Activated T-helper 1 cell treated with anti-CD3 and anti-CD28 coated beads, Interleukin-12 subunit alpha, Interleukin-12 subunit beta, Interleukin-2, Interleukin-4 antibody, amounts not matched to agents 30 ng/mL and 10 ng/mL and 1 ng/mL, durations not matched to agents 14 hours and 24 hours and 36 hours (primary cell): ENCODE measurements at regions not wholly inside any gene's neighbourhood (a gene's known extent, or its start where the extent isn't known, plus 50 kb on each side); places are given as distances from the start of the nearest gene placed in this dataset.

ENCODE experiments used
- DNase-seq: peaks from one replicate; pipeline ENCODE4 v3.0.0; 2021; ENCODE audit warnings: low spot score
- H3K27ac Mint-ChIP-seq: one replicate; pipeline ENCODE4 v1.8.0; 2021; ENCODE audit warnings: mild to moderate bottlenecking, mixed read lengths
- H3K27me3 Mint-ChIP-seq: one replicate; pipeline ENCODE4 v1.8.0; 2022; ENCODE audit warnings: mild to moderate bottlenecking, moderate library complexity, mixed read lengths; ENCODE audit not compliant: insufficient read depth
- H3K36me3 Mint-ChIP-seq: one replicate; pipeline ENCODE4 v1.8.0; 2021; ENCODE audit warnings: low read depth, mixed read lengths
- H3K4me1 Mint-ChIP-seq: one replicate; pipeline ENCODE4 v1.8.0; 2021; ENCODE audit warnings: low read depth, mixed read lengths
- H3K4me3 Mint-ChIP-seq: one replicate; pipeline ENCODE4 v1.8.0; 2021; ENCODE audit warnings: mild to moderate bottlenecking, moderate library complexity, mixed read lengths
- H3K9me3 Mint-ChIP-seq: one replicate; pipeline ENCODE4 v1.8.0; 2021; ENCODE audit warnings: mixed read lengths
- intact Hi-C: fragments of 100-400 bp; cut with micrococcal nuclease; formaldehyde crosslinking; loops from one replicate; pipeline ENCODE4 v1.15.1; 2024

DNA sequence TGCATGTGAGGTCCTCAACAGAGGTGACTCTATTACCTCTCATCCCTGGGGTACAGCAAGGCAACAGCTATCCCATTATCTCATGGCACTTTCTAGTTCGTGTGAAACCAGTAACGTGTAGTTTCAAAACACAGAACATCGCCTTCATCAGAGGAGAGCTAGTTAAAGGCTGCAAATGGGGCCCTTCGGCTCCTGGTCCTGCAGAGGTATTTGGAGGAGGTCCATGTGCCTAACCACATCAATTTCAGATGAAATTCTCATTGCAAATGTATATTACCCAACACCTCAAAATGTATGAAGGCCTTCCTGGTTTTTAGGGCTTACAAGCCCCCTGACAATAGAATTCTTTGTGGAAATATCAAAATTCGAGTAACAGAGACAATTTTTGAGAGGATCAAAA lies 95.7 kb upstream of the PSMD7 start:
- DNase-seq: no peak
- Mint-ChIP-seq H3K27ac (no peak overlapping the region), H3K36me3 (no peaks in the 10 kb centered on the region), H3K9me3 (no peaks in the 10 kb centered on the region), H3K27me3 (no peaks in the 10 kb centered on the region), H3K4me1 (no peaks in the 10 kb centered on the region), H3K4me3 (no peak overlapping the region)
- intact Hi-C loops: no loop called here

DNA sequence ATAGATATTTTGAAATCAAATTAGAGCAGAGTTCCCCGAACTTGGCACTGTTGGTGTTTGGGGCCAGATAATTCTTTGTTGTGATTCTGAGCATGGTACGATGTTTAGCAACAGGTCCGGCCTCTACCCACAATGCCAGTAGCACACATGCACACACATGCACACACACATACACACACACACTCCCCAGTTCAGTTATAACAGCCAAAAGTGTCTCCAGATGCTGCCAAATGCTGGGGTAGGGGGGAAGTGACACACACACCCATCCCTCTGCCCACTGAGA lies 96.8 kb upstream of the PSMD7 start:
- no peak overlapping the region for H3K4me3 Mint-ChIP-seq
- H3K9me3 Mint-ChIP-seq: no peaks in the 10 kb centered on the region
- H3K27me3 Mint-ChIP-seq: no peaks in the 10 kb centered on the region
- H3K36me3 Mint-ChIP-seq: no peaks in the 10 kb centered on the region
- DNase-seq: no peak
- no peak overlapping the region for H3K27ac Mint-ChIP-seq
- intact Hi-C loops: no loop called here
- H3K4me1 Mint-ChIP-seq: no peaks in the 10 kb centered on the region

DNA sequence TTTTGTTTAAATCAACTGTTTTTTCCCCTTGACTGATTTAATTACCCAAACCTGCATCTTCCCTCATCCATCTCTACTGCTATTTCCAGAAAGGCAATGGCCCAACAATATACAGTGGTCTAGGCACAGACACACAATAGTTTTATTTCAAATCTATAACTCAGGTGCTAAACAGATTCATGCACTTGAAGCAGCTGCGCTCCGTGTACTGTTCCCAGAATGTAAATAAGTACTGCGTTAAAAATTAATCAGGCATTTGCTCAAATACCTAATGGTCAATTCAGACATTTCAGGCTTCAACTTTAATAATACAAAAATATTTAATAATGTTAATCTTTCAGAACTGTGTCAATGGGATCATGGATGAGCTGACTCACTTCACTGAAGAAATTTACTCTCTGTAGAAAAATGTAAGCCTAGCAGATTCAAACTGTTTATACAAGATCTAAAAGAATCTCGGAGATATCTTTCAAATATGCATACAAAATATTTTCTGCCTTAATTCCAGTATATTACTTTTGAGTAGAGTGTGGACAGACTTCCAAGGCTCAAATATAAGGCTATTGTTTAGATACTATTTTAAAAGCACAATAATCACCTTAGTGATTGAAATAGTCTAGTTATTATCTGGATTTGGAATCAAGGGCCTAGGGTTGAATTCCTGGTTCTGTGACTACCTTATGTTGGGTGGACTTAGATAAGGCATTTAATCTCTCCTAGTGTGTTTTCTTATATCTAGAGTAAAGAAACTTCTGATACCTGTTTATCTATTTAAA lies 97.4 kb upstream of the PSMD7 start:
- Mint-ChIP-seq H3K27ac (no peak overlapping the region), H3K4me3 (no peak overlapping the region), H3K27me3 (no peaks in the 10 kb centered on the region), H3K9me3 (no peaks in the 10 kb centered on the region), H3K4me1 (no peaks in the 10 kb centered on the region), H3K36me3 (no peaks in the 10 kb centered on the region)
- intact Hi-C loops: no loop called here
- DNase-seq: no peak

DNA sequence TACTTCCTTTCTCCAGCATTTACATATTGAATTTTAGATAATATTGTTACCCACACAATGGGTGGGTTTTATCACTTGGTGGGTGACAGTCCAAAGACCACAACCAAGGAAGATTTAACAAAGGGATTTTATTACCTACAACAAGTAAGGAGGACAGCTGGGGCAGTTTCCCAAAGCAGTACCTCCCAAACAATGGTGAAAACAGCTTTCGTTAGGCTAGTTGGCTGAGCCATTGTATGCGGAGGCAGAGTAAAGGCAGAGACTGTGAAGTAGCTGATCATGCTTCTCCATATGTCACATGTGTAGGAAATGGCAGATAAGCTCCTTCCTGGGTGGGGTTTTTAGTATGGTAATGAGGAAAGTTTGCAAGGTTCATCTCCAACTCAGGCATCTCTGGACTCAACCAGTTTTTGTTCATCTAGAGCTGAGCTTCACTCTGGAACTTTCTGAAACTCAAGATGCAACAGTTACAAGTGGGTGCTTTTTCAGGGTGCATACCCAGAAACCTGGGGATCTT lies 104.3 kb upstream of the PSMD7 start:
- Mint-ChIP-seq H3K9me3 (no peaks in the 10 kb centered on the region), H3K4me3 (no peak overlapping the region), H3K36me3 (no peaks in the 10 kb centered on the region), H3K27me3 (no peaks in the 10 kb centered on the region), H3K27ac (no peak overlapping the region), H3K4me1 (no peaks in the 10 kb centered on the region)
- intact Hi-C loops: no loop called here
- DNase-seq: no peak

DNA sequence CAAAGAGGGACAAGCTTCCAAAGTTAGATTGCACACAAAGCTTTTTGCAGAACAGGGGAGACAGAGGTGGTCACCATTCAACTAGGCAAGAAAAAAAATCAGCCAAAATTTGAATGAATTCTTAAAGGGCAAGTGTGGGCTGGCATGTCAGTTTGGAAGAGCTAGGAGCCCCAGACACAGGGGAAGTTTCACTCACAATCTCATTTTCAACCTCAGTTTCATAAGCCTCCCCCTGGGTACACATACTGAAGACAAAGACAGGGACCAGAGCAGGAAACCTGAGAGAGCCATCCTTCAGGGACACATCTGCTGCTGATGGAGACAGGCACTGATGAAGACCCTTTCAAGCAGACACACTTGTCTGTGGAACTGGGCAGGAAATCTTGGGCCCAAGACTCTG lies 106.3 kb upstream of the PSMD7 start:
- intact Hi-C loops: no loop called here
- H3K9me3 Mint-ChIP-seq: peaks cover 4% of the 10 kb centered on the region
- DNase-seq: no peak
- no peaks in the 10 kb centered on the region for H3K4me1 Mint-ChIP-seq
- no peaks in the 10 kb centered on the region for H3K27me3 Mint-ChIP-seq
- H3K36me3 Mint-ChIP-seq: no peaks in the 10 kb centered on the region
- H3K4me3 Mint-ChIP-seq: no peak overlapping the region
- no peak overlapping the region for H3K27ac Mint-ChIP-seq

DNA sequence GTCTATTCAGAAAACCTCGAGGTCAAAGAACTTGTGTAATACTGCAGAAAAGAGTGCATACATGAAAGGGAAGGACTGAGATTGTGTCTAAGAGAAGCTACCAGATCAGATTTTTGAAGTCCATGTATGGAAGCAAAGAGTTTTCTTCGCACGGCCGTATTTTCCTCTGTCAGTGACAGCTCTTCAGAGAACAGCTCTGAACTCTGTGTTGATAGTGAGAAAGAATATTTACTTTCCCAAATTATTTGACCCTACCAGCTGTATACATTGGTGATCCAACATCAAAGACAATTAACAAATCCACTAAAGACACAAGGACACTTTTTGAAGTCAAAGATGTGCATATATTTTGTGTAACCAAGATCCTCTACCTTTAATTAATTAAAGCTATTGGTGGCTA lies 107.8 kb upstream of the PSMD7 start:
- H3K27me3 Mint-ChIP-seq: no peaks in the 10 kb centered on the region
- DNase-seq: no peak
- H3K9me3 Mint-ChIP-seq: peaks cover 5% of the 10 kb centered on the region
- intact Hi-C loops: no loop called here
- H3K4me1 Mint-ChIP-seq: no peaks in the 10 kb centered on the region
- no peaks in the 10 kb centered on the region for H3K36me3 Mint-ChIP-seq
- no peak overlapping the region for H3K27ac Mint-ChIP-seq
- H3K4me3 Mint-ChIP-seq: no peak overlapping the region

DNA sequence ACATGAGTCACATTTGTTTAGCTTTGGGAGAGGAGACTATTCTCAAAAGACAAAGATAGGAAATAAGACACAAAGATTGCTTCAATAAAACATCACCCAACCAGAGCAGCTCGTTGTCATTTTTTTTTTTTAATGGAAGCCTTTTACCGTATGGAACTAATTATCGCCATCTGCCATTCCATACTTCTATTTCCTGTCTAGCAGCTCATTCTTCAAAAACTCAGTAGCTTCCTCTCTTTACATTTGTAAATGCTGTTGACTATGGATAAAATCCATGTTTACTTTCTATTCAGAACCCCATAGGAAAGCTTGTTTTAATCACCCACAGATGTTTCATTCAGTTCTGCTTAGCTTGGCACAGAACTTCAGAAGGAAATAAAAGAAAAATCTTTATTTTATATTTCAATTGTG lies 110.0 kb upstream of the PSMD7 start:
- no peaks in the 10 kb centered on the region for H3K27me3 Mint-ChIP-seq
- no peaks in the 10 kb centered on the region for H3K4me1 Mint-ChIP-seq
- intact Hi-C loops: no loop called here
- no peaks in the 10 kb centered on the region for H3K36me3 Mint-ChIP-seq
- H3K4me3 Mint-ChIP-seq: no peak overlapping the region
- H3K27ac Mint-ChIP-seq: no peak overlapping the region
- no peak for DNase-seq
- peaks cover 7% of the 10 kb centered on the region for H3K9me3 Mint-ChIP-seq

DNA sequence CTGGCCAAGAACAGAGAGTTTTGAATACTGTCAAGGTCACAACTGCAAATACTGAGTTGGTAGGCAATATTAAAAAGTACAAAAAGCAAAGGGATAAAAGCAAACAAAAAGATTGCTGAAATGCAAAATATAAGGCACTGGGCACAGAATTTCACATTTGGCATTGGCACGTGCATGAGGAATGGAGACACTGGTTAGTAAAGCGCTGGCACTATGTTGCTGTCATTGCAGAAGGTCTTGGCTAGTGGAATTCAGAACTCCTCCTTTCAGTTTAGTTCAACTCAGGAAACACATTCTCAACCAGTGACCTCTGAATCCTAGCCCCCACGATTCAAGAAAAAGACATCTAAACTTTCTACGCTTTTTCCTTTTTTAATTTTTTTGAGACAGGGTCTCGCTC lies 111.8 kb upstream of the PSMD7 start:
- no peak for DNase-seq
- peaks cover 7% of the 10 kb centered on the region for H3K9me3 Mint-ChIP-seq
- no peak overlapping the region for H3K4me3 Mint-ChIP-seq
- no peaks in the 10 kb centered on the region for H3K36me3 Mint-ChIP-seq
- no peak overlapping the region for H3K27ac Mint-ChIP-seq
- H3K4me1 Mint-ChIP-seq: no peaks in the 10 kb centered on the region
- intact Hi-C loops: no loop called here
- no peaks in the 10 kb centered on the region for H3K27me3 Mint-ChIP-seq

DNA sequence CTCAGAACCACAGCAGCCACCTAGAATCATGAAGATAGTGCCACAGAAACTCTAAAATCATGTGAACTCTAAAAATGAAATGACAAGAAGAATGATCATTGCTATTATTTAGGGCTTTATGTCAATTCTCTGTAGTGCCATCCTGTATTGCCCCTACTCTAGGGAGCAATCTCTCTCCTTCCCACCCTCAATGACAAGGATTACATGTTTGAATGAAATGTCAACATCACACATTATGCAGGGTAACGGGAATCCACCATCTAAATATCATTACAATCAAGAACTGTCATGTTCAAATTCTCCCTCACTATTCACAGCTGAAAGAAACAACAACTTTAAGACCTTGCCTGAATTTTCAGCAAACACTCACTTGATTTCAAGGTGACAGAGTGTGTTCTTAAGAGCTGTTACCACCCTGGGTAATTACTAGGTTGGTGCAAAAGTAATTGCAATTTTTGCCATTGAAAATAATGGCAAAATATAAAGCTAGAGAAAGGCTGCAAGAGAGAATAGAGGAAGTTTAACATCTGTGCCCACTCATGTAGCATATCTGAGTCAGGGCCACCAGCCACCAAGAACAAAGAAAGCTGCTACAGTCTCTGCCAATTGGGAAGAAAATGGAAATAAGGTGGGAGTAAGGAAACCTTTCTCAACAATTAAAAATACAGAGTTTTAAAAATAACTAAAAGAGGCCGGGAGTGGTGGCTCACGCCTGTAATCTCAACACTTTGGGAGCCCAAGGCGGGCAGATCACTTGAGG lies 112.8 kb upstream of the PSMD7 start:
- Mint-ChIP-seq H3K4me1 (no peaks in the 10 kb centered on the region), H3K27me3 (no peaks in the 10 kb centered on the region), H3K4me3 (no peak overlapping the region), H3K36me3 (no peaks in the 10 kb centered on the region), H3K9me3 (peaks cover 7% of the 10 kb centered on the region), H3K27ac (no peak overlapping the region)
- DNase-seq: no peak
- intact Hi-C loops: no loop called here

DNA sequence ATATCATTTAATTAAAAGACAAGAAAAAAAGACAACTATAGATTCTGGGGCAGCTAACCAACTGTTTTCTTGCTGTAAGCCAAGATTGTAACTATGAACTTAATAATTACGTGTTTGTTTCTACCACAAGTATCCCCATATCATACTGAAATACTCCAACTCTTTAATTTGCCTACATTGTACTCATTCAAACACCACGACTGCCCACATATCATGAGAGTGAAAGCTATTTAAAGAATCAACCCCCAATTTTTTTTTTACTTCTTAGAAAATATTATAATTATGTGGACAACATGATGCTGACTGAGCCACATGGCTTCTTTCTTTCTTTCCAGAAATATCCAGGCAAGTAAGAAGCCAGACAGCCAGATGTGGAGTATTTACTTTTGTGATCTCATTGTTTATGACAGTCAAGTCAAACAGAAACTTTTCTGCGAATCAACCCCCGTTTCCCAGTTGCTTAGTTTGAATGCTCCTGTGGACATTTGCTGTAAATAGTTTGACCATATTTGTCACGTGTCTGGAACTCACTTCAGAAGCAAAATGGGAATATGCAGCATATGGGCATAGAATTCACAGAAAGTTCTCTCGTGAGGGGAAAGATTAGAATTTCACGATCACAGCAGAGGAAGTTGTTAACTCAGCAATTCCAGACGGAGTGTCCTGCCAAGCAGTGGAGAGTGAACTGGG lies 126.8 kb upstream of the PSMD7 start:
- no peaks in the 10 kb centered on the region for H3K36me3 Mint-ChIP-seq
- intact Hi-C loops: no loop called here
- no peak overlapping the region for H3K27ac Mint-ChIP-seq
- H3K4me3 Mint-ChIP-seq: no peak overlapping the region
- no peaks in the 10 kb centered on the region for H3K27me3 Mint-ChIP-seq
- H3K9me3 Mint-ChIP-seq: peaks cover under 1% of the 10 kb centered on the region
- DNase-seq: no peak
- H3K4me1 Mint-ChIP-seq: no peaks in the 10 kb centered on the region

DNA sequence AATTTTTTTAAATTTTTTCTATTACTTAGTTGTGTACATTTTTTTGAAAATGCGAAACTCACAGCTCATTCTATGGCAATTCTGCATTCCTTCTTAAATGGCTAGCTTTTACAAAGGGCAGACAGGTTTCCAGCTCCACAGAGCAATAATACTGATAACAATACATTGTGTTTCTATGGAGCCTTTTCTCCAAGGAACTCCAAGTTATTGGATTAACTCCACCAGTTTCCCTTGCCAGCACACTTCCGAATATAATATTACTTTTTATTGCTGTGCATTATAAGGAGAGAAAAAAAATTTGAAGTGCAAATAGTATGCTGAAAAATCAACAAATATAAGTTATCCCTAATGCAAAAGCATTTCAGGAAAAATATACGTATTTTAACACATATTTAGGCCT lies 127.5 kb upstream of the PSMD7 start:
- DNase-seq: no peak
- Mint-ChIP-seq H3K27me3 (no peaks in the 10 kb centered on the region), H3K36me3 (no peaks in the 10 kb centered on the region), H3K9me3 (no peaks in the 10 kb centered on the region), H3K4me1 (no peaks in the 10 kb centered on the region), H3K4me3 (no peak overlapping the region), H3K27ac (no peak overlapping the region)
- intact Hi-C loops: no loop called here

DNA sequence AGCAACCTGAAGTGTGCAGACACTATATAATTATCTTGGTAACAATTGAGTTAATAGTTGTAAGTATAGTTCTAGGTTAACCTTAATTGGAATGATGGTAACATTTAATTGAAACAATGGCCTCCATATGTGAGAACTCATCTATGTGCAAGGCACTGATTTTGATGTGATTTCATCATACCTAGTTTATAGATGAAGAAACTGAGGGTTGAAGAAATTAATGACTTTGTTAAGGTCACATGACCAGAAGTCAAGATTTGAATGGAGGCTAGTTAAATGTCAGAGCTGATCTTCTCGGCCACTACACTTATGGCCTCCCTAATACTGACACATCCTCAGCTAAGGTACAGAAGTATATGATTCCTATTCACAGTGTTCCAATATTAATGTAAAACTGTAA lies 128.2 kb upstream of the PSMD7 start:
- H3K27ac Mint-ChIP-seq: no peak overlapping the region
- H3K36me3 Mint-ChIP-seq: no peaks in the 10 kb centered on the region
- H3K9me3 Mint-ChIP-seq: no peaks in the 10 kb centered on the region
- DNase-seq: no peak
- H3K4me3 Mint-ChIP-seq: no peak overlapping the region
- no peaks in the 10 kb centered on the region for H3K27me3 Mint-ChIP-seq
- no peaks in the 10 kb centered on the region for H3K4me1 Mint-ChIP-seq
- intact Hi-C loops: no loop called here

DNA sequence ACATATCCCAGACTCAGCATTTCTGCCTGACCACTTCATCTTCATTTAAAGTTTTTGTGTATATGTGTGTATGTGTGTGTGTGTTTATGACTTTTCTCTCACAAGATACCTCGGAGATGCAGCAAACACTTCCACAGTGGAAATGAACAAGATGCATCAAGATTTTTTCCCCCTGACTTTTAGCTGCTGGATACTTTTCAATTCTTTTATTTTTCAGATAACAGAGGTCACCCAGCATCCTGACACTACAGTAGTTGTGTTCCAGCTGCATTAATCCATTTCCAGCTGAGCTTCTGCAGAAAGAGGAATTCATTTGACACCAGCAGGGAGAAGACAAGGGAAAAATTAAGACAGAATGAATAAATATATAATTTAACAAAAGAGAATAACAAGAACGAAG lies 130.2 kb upstream of the PSMD7 start:
- H3K4me3 Mint-ChIP-seq: no peak overlapping the region
- no peaks in the 10 kb centered on the region for H3K9me3 Mint-ChIP-seq
- H3K36me3 Mint-ChIP-seq: no peaks in the 10 kb centered on the region
- no peaks in the 10 kb centered on the region for H3K27me3 Mint-ChIP-seq
- no peak overlapping the region for H3K27ac Mint-ChIP-seq
- intact Hi-C loops: no loop called here
- DNase-seq: no peak
- no peaks in the 10 kb centered on the region for H3K4me1 Mint-ChIP-seq
